ENCODE measurements at regions not wholly inside any gene's neighbourhood (a gene's known extent, or its start where the extent isn't known, plus 50 kb on each side); places are given as distances from the start of the nearest gene placed in this dataset.

DNA sequence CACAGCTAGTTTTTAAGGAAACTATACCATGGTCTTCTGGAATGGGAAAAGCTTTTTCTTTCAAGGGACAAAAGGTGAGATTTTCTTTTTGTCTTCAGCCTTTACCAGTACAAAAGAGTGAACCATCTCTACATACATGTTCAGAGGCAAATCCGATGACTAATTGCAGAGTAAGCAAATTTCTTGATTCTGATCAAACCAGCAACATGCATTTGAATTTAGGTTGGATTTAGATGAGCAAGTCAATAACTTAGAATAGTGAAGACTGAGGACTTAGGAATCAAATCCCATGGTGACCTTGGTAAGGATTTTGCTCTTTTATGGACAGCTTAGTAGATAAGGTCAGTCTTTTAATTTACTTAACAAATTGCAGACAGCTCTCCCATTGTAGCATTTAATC is 65.9 kb upstream of the BLID start:
- H3K79me2 ChIP-seq (ENCODE audit: low read length): no peaks in the 10 kb centered on the region
- H3K27ac ChIP-seq (ENCODE audit: low read length): no peak overlapping the region

GRCh38 chr11:122181372-122181771 is 65.4 kb upstream of the BLID start:
- no peak for DNase-seq
- Histone ChIP-seq H3K9me2 (replicated peaks; ENCODE audit: insufficient read depth, low read length) (no peaks in the 10 kb centered on the region), H3F3A (ENCODE audit: insufficient read depth, low read length) (no peaks in the 10 kb centered on the region), H3K9me3 (replicated peaks; ENCODE audit: insufficient read depth, low read length) (no peaks in the 10 kb centered on the region), H3K79me2 (ENCODE audit: low read length) (no peaks in the 10 kb centered on the region), H3K9ac (ENCODE audit: low read length) (no peak overlapping the region), H3K4me3 (ENCODE audit: low read length) (no peak overlapping the region), H3K27me3 (replicated peaks; ENCODE audit: insufficient read depth, low read length) (no peaks in the 10 kb centered on the region), H3K4me1 (ENCODE audit: low read length) (no peaks in the 10 kb centered on the region), H3K36me3 (replicated peaks; ENCODE audit: insufficient read depth, low read length) (no peaks in the 10 kb centered on the region), H3K4me2 (ENCODE audit: low read depth, low read length) (no peak overlapping the region), H4K20me1 (ENCODE audit: insufficient read depth, low read length) (no peaks in the 10 kb centered on the region), H2AFZ (ENCODE audit: low read length) (no peak overlapping the region), H3K27ac (ENCODE audit: low read length) (no peak overlapping the region)
- TF ChIP-seq, protein P1, sequence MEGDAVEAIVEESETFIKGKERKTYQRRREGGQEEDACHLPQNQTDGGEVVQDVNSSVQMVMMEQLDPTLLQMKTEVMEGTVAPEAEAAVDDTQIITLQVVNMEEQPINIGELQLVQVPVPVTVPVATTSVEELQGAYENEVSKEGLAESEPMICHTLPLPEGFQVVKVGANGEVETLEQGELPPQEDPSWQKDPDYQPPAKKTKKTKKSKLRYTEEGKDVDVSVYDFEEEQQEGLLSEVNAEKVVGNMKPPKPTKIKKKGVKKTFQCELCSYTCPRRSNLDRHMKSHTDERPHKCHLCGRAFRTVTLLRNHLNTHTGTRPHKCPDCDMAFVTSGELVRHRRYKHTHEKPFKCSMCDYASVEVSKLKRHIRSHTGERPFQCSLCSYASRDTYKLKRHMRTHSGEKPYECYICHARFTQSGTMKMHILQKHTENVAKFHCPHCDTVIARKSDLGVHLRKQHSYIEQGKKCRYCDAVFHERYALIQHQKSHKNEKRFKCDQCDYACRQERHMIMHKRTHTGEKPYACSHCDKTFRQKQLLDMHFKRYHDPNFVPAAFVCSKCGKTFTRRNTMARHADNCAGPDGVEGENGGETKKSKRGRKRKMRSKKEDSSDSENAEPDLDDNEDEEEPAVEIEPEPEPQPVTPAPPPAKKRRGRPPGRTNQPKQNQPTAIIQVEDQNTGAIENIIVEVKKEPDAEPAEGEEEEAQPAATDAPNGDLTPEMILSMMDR (IDR thresholded peaks at IDR 0.05; ENCODE audit: low read length): no peak
- TF ChIP-seq EZH2 (optimal IDR thresholded peaks at IDR 0.05; ENCODE audit: low read depth, low read length) (no peak), EZH2phosphoT487 (IDR thresholded peaks at IDR 0.05; ENCODE audit: low read length) (no peak)

More for the DNA sequence above, 65.9 kb upstream of the BLID start:
- DNase-seq: no peak
- no peak overlapping the region for H3K4me3 ChIP-seq (ENCODE audit: low read length)
- H3K36me3 ChIP-seq (replicated peaks; ENCODE audit: insufficient read depth, low read length): no peaks in the 10 kb centered on the region
- H3K9me2 ChIP-seq (replicated peaks; ENCODE audit: insufficient read depth, low read length): no peaks in the 10 kb centered on the region
- no peaks in the 10 kb centered on the region for H3K27me3 ChIP-seq (replicated peaks; ENCODE audit: insufficient read depth, low read length)
- H3F3A ChIP-seq (ENCODE audit: insufficient read depth, low read length): no peaks in the 10 kb centered on the region
- no peak overlapping the region for H3K9ac ChIP-seq (ENCODE audit: low read length)
- no peak overlapping the region for H3K4me2 ChIP-seq (ENCODE audit: low read depth, low read length)
- no peaks in the 10 kb centered on the region for H4K20me1 ChIP-seq (ENCODE audit: insufficient read depth, low read length)
- H2AFZ ChIP-seq (ENCODE audit: low read length): no peak overlapping the region
- no peaks in the 10 kb centered on the region for H3K4me1 ChIP-seq (ENCODE audit: low read length)
- TF ChIP-seq EZH2phosphoT487 (IDR thresholded peaks at IDR 0.05; ENCODE audit: low read length) (no peak), EZH2 (optimal IDR thresholded peaks at IDR 0.05; ENCODE audit: low read depth, low read length) (no peak)
- TF ChIP-seq, protein P1 (IDR thresholded peaks at IDR 0.05; ENCODE audit: low read length): no peak
- no peaks in the 10 kb centered on the region for H3K9me3 ChIP-seq (replicated peaks; ENCODE audit: insufficient read depth, low read length)

DNA sequence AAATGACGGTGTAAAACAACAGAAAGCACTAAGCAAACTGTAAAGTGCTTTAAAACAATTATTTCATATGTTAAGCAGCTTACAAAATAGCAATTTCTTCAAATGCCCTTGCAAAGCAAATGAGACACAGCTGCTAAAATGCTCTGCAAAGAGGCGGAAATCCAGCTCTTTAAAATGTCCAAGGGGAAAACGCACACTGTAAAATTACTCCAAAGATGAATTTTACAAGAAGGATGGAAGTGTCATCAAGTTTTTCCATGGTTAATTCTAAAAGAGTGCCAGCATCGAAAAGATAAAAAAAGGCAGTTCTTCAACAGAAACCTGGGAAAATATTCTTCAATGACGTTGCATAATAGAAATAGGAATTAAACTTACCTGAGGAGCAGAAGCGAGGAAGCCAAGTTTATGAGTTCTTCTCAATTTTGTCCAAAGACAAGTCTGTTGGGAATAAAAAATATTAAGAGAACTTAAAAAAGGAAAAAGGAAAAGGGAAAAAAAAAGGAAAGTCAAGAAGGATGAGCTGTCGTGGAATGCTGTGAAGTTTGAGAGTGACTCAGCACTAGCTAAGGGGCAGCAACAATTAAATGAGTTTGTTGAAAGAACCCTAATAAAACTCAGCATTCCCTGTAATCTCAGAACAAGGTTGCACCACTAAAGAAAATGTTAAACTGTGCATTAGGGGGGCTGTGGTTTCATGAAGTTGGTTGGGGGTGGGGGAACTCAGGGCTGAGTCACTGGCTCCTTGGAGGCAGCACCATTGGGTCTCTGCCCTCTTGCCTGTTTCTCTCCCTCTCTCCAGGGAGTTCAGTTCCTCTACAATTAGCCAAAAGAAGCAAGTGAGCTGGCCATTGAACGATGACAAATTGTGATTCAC is 64.2 kb upstream of the BLID start:
- no peaks in the 10 kb centered on the region for H3F3A ChIP-seq (ENCODE audit: insufficient read depth, low read length)
- TF ChIP-seq EZH2phosphoT487 (IDR thresholded peaks at IDR 0.05; ENCODE audit: low read length): no peak
- TF ChIP-seq EZH2 (optimal IDR thresholded peaks at IDR 0.05; ENCODE audit: low read depth, low read length): no peak
- TF ChIP-seq, protein P1 (IDR thresholded peaks at IDR 0.05; ENCODE audit: low read length): no peak
- no peak overlapping the region for H2AFZ ChIP-seq (ENCODE audit: low read length)
- no peak overlapping the region for H3K27ac ChIP-seq (ENCODE audit: low read length)
- no peaks in the 10 kb centered on the region for H3K4me1 ChIP-seq (ENCODE audit: low read length)
- H3K9ac ChIP-seq (ENCODE audit: low read length): no peak overlapping the region
- H3K79me2 ChIP-seq (ENCODE audit: low read length): no peaks in the 10 kb centered on the region
- H3K4me3 ChIP-seq (ENCODE audit: low read length): no peak overlapping the region
- H3K36me3 ChIP-seq (replicated peaks; ENCODE audit: insufficient read depth, low read length): no peaks in the 10 kb centered on the region
- H3K9me3 ChIP-seq (replicated peaks; ENCODE audit: insufficient read depth, low read length): no peaks in the 10 kb centered on the region
- DNase-seq: no peak
- H3K27me3 ChIP-seq (replicated peaks; ENCODE audit: insufficient read depth, low read length): no peaks in the 10 kb centered on the region
- H3K9me2 ChIP-seq (replicated peaks; ENCODE audit: insufficient read depth, low read length): no peaks in the 10 kb centered on the region
- no peak overlapping the region for H3K4me2 ChIP-seq (ENCODE audit: low read depth, low read length)
- no peaks in the 10 kb centered on the region for H4K20me1 ChIP-seq (ENCODE audit: insufficient read depth, low read length)
